Islet precursor cell (in vitro differentiated cells): ENCODE measurements at regions not wholly inside any gene's neighbourhood (a gene's known extent, or its start where the extent isn't known, plus 50 kb on each side); places are given as distances from the start of the nearest gene placed in this dataset.
"Not testable (repeated sequence)": the region's sequence is repeated elsewhere in the genome, so short reads cannot be mapped to it uniquely, and the experiment has no call there.

Experiments used
- DNase-seq: peaks from one replicate; pipeline ENCODE4 v3.0.0-alpha.2; 2018

DNA sequence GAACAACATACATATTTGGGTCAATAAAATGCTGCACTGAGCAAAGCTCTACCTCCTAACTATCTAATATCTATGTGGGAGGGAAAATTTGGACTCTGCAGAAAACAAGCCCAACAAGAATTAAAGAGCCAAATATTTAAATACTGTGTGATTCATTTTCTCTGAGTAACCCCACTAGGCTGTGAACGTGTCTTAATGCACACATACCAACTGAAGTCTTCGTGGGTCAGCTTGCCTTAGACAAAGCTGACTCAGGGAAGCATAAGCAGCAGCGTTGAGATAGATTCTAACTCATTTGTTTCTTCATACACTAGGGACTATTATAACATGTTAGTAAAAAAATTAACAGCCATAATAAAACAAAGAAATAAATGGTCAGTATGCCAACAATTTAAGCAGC lies 114.3 kb downstream of the GJA1 start:
- no peak for DNase-seq

GRCh38 chr6:121550491-121551010 lies 115.1 kb downstream of the GJA1 start:
- no peak for DNase-seq

DNA sequence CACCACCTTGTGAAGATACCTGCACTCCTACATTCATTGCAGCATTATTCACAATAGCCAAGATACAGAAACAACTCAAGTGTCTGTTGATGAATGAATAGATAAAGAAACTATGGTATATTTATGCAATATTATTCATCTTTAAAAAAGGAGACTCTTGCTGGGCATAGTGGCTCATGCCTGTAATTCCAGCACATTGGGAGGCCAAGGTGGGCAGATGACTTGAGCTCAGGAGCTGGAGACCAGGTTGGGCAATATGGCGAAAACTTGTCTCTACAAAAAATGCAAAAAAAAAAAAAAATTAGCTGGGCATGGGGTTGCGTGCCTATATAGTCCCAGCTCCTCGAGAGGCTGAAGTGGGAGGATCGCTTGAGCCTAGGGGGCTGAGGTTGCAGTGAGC lies 119.8 kb downstream of the GJA1 start:
- DNase-seq = no peak

DNA sequence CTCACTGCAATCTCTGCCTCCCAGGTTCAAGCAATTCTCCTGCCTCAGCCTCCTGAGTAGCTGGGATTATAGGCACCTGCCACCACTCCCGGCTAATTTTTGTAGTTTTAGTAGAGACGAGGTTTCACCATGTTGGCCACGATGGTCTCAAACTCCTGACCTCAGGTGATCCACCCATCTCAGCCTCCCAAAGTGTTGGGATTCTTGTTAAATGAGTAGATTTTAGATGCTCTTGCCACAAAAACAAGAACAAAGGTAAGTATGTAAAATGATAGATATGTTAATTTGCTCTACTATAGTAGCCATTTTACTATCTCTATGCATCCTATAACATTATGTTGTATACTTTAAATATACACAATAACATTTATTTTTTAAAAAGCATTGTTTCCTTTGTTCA lies 120.7 kb downstream of the GJA1 start:
- not testable (repeated sequence) for DNase-seq

- DNase-seq = no peak
Observed at GRCh38 chr6:121557146-121557940, 121.9 kb downstream of the GJA1 start.

DNA sequence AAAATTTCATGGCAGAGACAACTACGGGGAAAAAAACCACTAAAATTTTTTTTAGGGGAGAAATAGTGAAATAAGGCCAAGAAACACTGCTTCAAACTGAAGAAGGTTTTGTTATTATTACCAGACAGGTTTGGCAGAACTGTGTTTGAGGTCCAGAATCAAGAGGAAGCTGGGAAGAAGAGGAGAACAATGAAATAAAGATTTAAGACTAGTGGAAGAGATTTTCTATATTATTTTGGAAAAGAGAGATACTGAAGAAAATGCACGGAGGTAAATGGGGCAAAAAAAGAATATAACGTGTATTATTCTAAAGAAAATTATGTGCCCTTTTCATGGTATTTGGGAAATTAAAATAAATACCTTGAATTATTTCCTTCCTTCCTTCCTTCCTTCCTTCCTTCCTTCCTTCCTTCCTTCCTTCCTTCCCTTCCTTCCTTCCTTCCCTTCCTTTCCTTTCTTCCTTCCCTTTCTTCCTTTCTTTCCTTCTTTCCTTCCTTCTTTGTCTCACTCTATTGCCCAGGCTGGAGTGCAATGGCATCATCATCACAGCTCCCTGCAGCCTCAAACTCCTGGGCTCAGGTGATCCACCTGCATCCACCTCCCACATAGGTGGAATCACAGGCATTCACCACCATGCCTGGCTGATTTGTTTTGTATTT lies 124.3 kb downstream of the GJA1 start:
- no peak for DNase-seq

- no peak for DNase-seq
Observed at GRCh38 chr6:121560476-121560875, 125.0 kb downstream of the GJA1 start.

DNA sequence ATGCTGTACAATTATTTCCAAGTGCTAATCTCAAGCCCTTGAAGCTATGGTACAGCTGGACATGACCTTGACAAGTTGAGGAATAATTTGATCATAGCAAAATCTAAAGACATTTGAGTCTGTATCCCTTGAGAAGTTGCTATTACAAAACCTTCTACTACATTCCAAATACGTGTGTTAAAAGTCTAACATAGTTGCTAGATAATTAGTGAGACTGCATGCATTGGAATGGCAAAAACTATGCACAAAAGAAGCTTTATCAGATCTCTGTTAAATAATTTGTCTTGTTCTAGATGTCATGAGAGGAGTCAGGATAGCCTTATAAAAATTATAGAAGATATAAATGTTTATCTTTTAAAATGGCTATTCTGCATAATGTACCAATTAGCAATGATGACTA lies 127.8 kb downstream of the GJA1 start:
- no peak for DNase-seq

DNA sequence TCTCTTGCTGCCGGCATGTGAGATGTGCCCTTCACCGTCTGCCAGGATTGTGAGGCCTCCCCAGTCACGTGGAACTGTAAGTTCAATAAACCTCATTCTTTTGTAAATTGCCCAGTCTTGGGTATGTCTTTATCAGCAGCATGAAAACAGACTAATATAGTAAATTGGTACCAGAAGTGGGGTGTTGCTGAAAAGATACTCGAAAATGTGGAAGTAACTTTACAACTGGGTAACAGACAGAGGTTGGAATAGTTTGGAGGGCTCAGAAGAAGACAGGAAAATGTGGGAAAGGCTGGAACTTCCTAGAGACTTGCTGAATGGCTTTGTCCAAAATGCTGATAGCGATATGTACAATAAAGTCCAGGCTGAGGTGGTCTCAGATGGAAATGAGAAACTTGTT lies 129.1 kb downstream of the GJA1 start:
- DNase-seq = not testable (repeated sequence)

DNA sequence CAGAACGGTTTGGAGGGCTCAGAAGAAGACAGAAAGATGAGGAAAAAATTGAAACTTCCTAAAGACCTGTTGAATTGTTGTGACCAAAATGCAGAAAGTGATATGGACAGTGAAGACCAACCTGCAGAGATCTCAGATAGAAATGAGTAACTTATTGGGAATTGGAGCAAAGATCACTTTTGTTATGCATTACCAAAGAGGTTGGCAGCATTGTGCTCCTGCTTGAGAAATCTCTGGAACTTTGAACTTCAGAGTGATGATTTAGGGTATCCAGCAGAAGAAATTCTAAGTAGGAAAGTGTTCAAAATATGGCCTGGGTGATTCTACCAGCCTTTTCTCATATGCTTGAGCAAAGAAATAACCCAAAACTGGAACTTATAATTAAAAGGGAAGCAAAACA lies 136.0 kb downstream of the GJA1 start:
- no peak for DNase-seq

DNA sequence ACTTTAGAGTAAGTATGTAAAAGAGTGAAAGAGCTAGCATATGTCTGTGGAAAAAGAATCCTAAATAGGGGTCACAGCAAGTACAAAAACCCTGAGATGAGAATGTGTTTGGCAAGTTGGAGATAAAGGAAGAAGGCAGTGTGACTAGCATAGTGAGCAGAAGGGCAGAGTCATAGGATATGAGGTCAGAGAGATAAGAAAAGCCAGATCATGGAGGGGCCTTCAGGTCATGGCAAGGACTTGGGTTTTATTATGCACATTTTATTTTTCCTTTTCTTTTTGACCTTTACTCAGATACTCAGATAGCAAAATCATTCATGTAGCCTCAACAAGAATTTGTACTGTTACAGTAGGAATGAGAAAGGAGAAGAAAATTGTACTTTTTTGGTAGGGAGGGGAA lies 138.0 kb downstream of the GJA1 start:
- DNase-seq = no peak

DNA sequence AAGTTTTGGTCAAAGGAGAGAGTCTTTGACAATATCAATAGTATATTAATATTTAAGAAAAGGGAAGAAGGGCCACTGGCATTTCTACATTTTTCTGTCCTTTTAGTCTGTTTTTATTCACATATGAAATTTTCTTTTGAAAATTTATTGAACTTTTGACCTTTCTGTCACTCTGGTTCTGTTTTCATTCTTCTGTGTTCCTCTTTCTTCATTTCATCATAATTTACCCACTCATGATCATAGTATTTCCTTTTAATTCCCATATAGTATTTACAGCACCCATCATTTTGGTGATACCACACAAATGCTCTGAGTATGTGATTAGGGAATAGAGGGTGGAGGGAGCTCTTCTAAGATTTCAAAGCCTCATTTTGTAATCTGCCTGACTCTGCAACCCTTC lies 142.8 kb downstream of the GJA1 start:
- no peak for DNase-seq

GRCh38 chr6:121579478-121579877 lies 144.0 kb downstream of the GJA1 start:
- DNase-seq = no peak

DNA sequence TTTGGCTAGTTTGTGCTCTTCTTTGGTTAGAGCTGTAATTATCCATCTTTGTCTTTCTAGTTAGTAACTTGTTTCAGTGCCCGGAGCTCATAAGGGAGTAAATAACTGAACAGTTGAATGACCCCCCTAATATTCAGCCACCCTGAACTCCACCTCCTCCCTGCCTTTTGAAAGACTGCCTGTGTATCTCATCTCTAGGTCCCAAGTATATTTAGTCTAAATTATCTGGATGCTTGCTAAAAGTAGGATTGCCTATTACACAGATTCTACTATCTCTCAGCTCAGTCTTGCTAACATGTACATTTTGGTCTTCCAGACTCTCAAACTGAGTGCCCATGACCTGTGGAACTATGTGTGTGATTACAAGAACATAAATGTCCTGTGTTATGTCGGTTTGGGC lies 145.9 kb downstream of the GJA1 start:
- DNase-seq = no peak

DNA sequence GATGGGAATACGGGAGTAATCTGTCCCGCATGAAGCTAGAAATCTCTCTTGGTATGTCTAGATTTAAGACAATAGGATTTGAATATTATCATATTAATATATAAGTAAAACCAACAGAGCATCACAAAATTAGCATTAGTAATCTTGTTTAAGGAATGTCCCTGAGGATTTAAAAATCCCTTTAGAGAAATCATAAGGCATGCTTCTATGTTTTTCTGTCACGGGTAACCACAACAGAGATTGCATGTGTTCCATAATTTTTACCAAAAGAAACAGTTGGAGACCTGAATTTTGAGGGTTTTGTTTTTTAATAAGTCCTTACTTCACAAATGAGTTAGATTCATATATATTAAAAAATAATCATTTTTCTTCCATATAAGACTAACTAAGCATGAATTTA lies 146.8 kb downstream of the GJA1 start:
- DNase-seq = no peak

DNA sequence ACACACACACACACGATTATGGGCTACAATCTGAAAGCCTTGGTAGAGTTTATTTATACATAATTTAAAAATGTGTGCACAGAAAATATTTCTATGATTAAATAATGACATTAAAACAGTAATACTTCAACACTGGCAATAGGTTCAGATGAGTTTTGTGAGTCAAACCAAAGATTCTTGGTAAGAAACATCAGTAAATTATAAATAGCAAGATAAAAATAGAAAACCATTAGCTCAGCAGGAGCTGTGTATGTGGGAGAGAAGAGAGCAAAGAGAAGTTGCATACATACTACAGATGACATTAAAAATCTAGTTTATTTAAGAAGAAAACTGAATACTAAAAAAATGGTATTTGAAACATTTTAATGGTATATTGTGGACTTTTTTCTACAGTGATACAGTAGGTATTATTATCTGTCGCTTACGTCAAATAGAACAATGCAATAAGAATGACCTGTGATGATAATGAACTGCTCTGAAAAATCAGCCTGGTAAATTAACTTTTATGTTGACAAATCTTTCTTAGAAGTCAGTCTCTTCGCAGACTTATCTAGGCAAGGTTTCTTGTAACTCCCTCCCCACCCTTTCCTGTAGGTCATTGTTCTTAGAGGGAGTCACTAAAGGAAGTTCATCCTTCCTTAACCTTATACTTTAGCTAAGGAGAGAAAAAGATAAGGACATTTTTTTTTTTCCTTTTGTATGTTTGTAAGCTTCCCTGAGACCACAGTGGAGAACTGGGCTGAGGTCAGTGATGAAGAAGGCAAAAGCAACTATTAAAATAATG lies 149.3 kb downstream of the GJA1 start:
- no peak for DNase-seq

DNA sequence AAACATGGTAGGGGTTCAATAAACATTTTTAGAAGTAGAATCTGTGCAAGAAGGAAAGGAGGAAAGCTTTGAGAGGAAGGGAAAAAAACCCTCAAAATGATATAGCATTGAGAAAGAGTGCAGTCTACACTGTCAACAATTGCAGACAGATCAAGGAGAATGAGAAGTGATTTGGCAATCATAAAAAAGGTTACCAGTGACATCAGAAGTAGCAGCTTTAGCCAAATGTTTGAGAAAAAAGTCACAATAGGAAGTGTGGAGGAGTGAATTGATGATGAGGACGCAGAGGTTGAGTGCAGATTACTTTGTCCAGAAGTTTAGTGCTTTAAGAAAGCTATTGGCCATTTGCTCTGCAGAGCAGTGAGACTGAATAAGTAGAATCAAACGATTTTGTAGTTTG lies 155.0 kb downstream of the GJA1 start:
- DNase-seq = no peak

DNA sequence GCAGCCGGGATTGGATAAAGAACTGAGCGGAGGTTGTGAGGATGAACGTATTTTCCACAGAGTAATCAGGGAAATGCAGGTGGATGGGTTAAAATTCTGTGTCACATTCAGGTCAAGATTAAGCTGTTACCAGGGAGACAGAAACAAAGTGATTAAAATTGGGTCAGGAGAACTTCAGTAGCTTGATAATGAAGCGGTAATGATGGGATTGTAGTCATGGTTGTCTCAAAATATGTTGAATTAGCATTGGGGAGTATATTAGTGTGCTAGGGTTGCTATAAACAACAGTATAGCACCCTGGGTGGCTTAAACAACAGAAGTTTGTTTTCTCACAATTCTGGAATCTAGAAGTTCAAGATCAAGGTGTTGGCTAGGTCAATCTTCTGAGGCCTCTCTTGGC lies 155.5 kb downstream of the GJA1 start:
- no peak for DNase-seq

GRCh38 chr6:121592261-121592935 lies 157.0 kb downstream of the GJA1 start:
- DNase-seq = no peak

DNA sequence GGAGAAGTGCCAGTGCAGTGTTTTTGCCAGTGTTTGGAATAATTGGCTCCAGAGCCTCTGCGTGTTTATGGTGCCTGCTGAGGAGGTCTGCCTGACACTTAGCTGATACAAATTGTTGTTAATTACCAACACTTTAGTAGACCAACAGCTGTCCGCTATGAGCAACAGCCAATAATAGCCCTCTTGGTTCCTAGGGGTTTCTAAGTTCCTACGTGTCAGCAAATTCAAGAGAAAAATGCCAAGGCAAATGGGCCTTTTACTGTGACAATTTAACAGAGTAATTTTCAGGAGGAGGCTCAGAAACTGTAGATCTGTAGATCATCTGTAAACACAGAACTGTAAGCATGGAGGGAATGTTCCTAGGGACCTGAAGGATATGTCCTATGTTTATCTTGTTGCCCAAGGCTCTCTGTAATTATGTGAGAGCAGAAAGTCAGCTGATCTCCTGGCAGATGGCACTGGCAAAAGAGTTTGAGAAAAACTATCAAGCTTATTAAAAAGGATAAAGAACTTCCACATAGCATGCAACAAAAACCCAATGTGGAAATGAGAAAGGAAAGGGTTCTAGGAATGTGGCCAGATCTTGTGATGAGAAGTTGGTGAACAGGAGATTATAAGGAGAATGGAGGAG lies 157.7 kb downstream of the GJA1 start:
- peak; percentile 57 for DNase-seq

GRCh38 chr6:121594053-121594452 lies 158.6 kb downstream of the GJA1 start:
- DNase-seq = no peak

- no peak for DNase-seq
Observed at GRCh38 chr6:121595646-121596045, 160.2 kb downstream of the GJA1 start.

GRCh38 chr6:121596441-121596840 lies 161.0 kb downstream of the GJA1 start:
- DNase-seq = no peak
